ENCODE measurements at regions not wholly inside any gene's neighbourhood (a gene's known extent, or its start where the extent isn't known, plus 50 kb on each side); places are given as distances from the start of the nearest gene placed in this dataset.

DNA sequence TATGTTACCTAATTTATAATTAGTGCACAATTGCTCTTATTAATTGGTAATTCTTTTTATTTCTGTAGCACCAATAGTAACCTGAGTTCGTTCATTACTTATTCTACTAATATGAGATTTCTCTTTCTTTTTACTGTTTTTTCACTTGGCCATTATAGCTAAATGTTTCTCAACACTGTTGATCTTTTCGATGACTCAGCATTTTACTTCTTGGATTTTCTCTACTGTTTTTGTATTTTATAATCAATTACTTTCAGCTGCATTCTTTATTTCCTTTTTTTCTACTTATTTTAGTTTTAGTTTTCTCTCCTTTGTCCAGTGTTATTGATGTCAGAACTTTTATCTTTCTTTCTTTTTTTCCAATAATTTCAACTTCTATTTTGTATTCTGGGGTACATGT is 589.4 kb upstream of the SOX11 start:
- Histone ChIP-seq H3K27me3 (no peaks in the 10 kb centered on the region), H3K4me3 (no peak overlapping the region), H3K36me3 (no peaks in the 10 kb centered on the region), H3K4me1 (no peaks in the 10 kb centered on the region), H3K27ac (replicated peaks in 1 of 4) (no peak overlapping the region), H3K9me3 (peaks cover 0 to 7% (median 0%) of the 10 kb centered on the region in 4 donors)
- WGBS, result 96% methylated on average over 2 of the region's 2 CpGs
- intact Hi-C loops (cut with DNase I), result no loop called here
- TF ChIP-seq EP300 (IDR thresholded peaks at IDR 0.05) (no peak), POLR2AphosphoS5 (IDR thresholded peaks at IDR 0.05) (no peak), POLR2A (IDR thresholded peaks at IDR 0.05; ENCODE audit: low read depth) (no peak)
- TF ChIP-seq, protein P1, sequence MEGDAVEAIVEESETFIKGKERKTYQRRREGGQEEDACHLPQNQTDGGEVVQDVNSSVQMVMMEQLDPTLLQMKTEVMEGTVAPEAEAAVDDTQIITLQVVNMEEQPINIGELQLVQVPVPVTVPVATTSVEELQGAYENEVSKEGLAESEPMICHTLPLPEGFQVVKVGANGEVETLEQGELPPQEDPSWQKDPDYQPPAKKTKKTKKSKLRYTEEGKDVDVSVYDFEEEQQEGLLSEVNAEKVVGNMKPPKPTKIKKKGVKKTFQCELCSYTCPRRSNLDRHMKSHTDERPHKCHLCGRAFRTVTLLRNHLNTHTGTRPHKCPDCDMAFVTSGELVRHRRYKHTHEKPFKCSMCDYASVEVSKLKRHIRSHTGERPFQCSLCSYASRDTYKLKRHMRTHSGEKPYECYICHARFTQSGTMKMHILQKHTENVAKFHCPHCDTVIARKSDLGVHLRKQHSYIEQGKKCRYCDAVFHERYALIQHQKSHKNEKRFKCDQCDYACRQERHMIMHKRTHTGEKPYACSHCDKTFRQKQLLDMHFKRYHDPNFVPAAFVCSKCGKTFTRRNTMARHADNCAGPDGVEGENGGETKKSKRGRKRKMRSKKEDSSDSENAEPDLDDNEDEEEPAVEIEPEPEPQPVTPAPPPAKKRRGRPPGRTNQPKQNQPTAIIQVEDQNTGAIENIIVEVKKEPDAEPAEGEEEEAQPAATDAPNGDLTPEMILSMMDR (IDR thresholded peaks at IDR 0.05), result no peak
- DNase-seq (ENCODE audit: extremely low spot score), result no peak

GRCh38 chr2:5111581-5111980 is 580.6 kb upstream of the SOX11 start:
- Histone ChIP-seq H3K9me3 (peaks cover 0 to 28% (median 19%) of the 10 kb centered on the region in 4 donors), H3K27ac (replicated peaks in 1 of 4) (no peak overlapping the region), H3K27me3 (no peaks in the 10 kb centered on the region), H3K4me1 (peaks cover 0 to 19% (median 15%) of the 10 kb centered on the region in 4 donors), H3K4me3 (no peak overlapping the region), H3K36me3 (no peaks in the 10 kb centered on the region)
- DNase-seq (ENCODE audit: extremely low spot score), result no peak
- TF ChIP-seq POLR2A (IDR thresholded peaks at IDR 0.05; ENCODE audit: low read depth) (no peak), POLR2AphosphoS5 (IDR thresholded peaks at IDR 0.05) (no peak), EP300 (IDR thresholded peaks at IDR 0.05) (no peak)
- TF ChIP-seq, protein P1 (IDR thresholded peaks at IDR 0.05), result no peak
- intact Hi-C loops (cut with DNase I), result no loop called here

- DNase-seq (ENCODE audit: extremely low spot score), result no peak
- no peak for TF ChIP-seq POLR2AphosphoS5 (IDR thresholded peaks at IDR 0.05)
- TF ChIP-seq, protein P1 (IDR thresholded peaks at IDR 0.05), result no peak
- TF ChIP-seq POLR2A (IDR thresholded peaks at IDR 0.05; ENCODE audit: low read depth), result no peak
- no peak for TF ChIP-seq EP300 (IDR thresholded peaks at IDR 0.05)
- Histone ChIP-seq H3K4me3 (no peak overlapping the region), H3K9me3 (peaks cover 0 to 17% (median 9%) of the 10 kb centered on the region in 4 donors), H3K4me1 (peaks cover 0 to 7% (median 2%) of the 10 kb centered on the region in 4 donors), H3K27ac (replicated peaks in 1 of 4) (no peak overlapping the region), H3K36me3 (no peaks in the 10 kb centered on the region), H3K27me3 (no peaks in the 10 kb centered on the region)
- intact Hi-C loops (cut with DNase I), result no loop called here
These were observed 573.1 kb upstream of the SOX11 start for GRCh38 chr2:5119046-5119445.

DNA sequence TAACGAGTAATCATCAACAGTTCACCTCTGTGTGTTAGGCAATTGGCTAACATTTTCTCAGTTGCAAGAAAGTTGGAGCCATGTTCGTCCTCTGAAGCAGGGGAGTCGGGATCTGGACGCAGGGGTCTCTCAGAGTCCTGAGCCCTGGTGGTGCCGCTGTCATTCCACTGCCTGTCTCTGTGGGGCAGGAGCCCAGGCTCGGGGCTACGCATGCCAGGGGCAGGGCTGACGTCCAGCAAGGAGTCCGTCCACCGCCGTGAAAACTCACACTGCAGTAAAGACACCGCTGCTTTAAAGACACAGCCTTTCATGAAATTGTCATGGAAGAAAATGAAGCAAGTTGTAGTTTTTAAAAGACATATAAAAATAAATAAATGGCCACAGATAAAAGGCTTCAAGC is 571.1 kb upstream of the SOX11 start:
- Histone ChIP-seq H3K4me1 (peaks cover 0 to 7% (median 2%) of the 10 kb centered on the region in 4 donors), H3K27me3 (no peaks in the 10 kb centered on the region), H3K4me3 (no peak overlapping the region), H3K27ac (replicated peaks in 1 of 4) (no peak overlapping the region), H3K36me3 (no peaks in the 10 kb centered on the region), H3K9me3 (no peaks in the 10 kb centered on the region)
- no peak for DNase-seq (ENCODE audit: extremely low spot score)
- TF ChIP-seq, protein P1 (IDR thresholded peaks at IDR 0.05), result no peak
- TF ChIP-seq EP300 (IDR thresholded peaks at IDR 0.05) (no peak), POLR2AphosphoS5 (IDR thresholded peaks at IDR 0.05) (no peak), POLR2A (IDR thresholded peaks at IDR 0.05; ENCODE audit: low read depth) (no peak)
- intact Hi-C loops (cut with DNase I), result no loop called here
- WGBS, result 56% methylated on average over 12 of the region's 12 CpGs

DNA sequence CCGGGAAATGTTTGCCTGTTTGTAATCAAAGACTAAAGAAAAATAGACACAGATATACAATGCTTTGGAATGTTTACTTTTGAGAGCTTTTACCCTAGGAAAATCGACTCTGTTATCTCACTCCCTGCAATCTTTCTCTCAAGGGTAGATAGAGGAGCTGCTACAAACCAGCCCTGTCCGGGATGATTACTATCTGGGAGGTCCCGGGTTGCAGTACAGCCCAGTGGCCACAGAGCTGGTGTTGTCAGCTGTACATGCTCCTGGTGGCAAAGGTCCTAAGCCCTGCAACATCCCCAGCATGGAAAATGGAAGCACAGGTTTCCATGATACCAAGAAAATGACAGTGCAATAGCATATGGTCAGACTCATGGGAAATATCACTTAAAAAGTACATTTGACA is 570.5 kb upstream of the SOX11 start:
- DNase-seq (ENCODE audit: extremely low spot score), result no peak
- Histone ChIP-seq H3K9me3 (no peaks in the 10 kb centered on the region), H3K27me3 (no peaks in the 10 kb centered on the region), H3K4me3 (no peak overlapping the region), H3K27ac (replicated peaks in 1 of 4) (no peak overlapping the region), H3K36me3 (no peaks in the 10 kb centered on the region), H3K4me1 (peaks cover 0 to 7% (median 2%) of the 10 kb centered on the region in 4 donors)
- TF ChIP-seq POLR2A (IDR thresholded peaks at IDR 0.05; ENCODE audit: low read depth) (no peak), POLR2AphosphoS5 (IDR thresholded peaks at IDR 0.05) (no peak)
- TF ChIP-seq, protein P1 (IDR thresholded peaks at IDR 0.05), result peak in 1 of 3 experiments; percentile 17
- 32% methylated on average over 4 of the region's 4 CpGs for WGBS
- intact Hi-C loops (cut with DNase I), result no loop called here
